ENCODE measurements at regions not wholly inside any gene's neighbourhood (a gene's known extent, or its start where the extent isn't known, plus 50 kb on each side); places are given as distances from the start of the nearest gene placed in this dataset.

DNA sequence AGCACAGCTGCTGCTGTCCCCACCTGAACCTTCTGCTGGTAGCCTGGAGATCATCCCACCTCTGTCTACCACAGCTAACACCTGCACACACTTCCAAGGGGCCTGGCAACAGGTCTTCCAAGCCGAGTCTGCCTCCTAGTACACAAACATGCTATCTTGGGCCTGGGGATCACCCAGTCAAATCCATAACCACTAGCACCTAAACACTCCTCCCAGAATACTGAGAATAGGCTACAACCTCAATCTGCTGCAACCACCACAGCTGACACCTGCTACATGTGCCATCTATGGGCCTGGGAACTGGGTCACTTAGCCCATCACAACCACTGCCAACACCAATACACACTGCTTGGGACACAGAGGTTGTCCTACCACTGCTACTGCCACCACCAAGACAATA, 362.8 kb upstream of the ARPP21 start:
- Histone ChIP-seq H3K27me3 (ENCODE audit: control insufficient read depth, extremely low read depth, insufficient read depth, low read length) (no peaks in the 10 kb centered on the region), H3K9me3 (ENCODE audit: control insufficient read depth, low read depth, low read length) (no peaks in the 10 kb centered on the region), H3K4me3 (ENCODE audit: control insufficient read depth in 2 of 3, extremely low read depth in 1 of 3, insufficient read depth in 2 of 3, low read depth in 1 of 3, low read length in 3 of 3) (no peak overlapping the region), H3K9ac (ENCODE audit: control insufficient read depth, extremely low read depth, insufficient read depth, low read length) (no peak overlapping the region), H3K4me1 (ENCODE audit: control insufficient read depth, extremely low read depth, insufficient read depth, low read length) (no peaks in the 10 kb centered on the region), H3K36me3 (ENCODE audit: control insufficient read depth in 2 of 2, extremely low read depth in 1 of 2, insufficient read depth in 2 of 2, low read length in 2 of 2) (no peaks in the 10 kb centered on the region), H3K4me2 (ENCODE audit: control insufficient read depth, extremely low read depth, insufficient read depth, low read depth, low read length) (no peak overlapping the region), H3K9me1 (ENCODE audit: control insufficient read depth, extremely low read depth, insufficient read depth, low read length) (no peaks in the 10 kb centered on the region), H3K79me2 (ENCODE audit: control insufficient read depth, insufficient read depth, low read length) (no peaks in the 10 kb centered on the region), H3K27ac (ENCODE audit: control insufficient read depth, insufficient read depth, low read length) (no peak overlapping the region), H4K20me1 (ENCODE audit: control insufficient read depth, extremely low read depth, insufficient read depth, low read length) (no peaks in the 10 kb centered on the region), H2AFZ (ENCODE audit: control insufficient read depth, low read length) (no peak overlapping the region)
- TF ChIP-seq, protein P1, sequence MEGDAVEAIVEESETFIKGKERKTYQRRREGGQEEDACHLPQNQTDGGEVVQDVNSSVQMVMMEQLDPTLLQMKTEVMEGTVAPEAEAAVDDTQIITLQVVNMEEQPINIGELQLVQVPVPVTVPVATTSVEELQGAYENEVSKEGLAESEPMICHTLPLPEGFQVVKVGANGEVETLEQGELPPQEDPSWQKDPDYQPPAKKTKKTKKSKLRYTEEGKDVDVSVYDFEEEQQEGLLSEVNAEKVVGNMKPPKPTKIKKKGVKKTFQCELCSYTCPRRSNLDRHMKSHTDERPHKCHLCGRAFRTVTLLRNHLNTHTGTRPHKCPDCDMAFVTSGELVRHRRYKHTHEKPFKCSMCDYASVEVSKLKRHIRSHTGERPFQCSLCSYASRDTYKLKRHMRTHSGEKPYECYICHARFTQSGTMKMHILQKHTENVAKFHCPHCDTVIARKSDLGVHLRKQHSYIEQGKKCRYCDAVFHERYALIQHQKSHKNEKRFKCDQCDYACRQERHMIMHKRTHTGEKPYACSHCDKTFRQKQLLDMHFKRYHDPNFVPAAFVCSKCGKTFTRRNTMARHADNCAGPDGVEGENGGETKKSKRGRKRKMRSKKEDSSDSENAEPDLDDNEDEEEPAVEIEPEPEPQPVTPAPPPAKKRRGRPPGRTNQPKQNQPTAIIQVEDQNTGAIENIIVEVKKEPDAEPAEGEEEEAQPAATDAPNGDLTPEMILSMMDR (optimal IDR thresholded peaks at IDR 0.05 in 1 of 3, IDR thresholded peaks at IDR 0.05 in 1 of 3, conservative IDR thresholded peaks at IDR 0.05 in 1 of 3; ENCODE audit: extremely low read depth in 1 of 3, insufficient read depth in 2 of 3, low read length in 3 of 3) = no peak
- no peak for TF ChIP-seq EZH2 (IDR thresholded peaks at IDR 0.05; ENCODE audit: low read length)
- dilution Hi-C loops (cut with MboI; ENCODE audit: extremely low pct_ligation_motif_present, low sequenced_read_pairs) = no loop called here
- DNase-seq (ENCODE audit: low read depth, low spot score) (no peak), FAIRE-seq (no peak)

DNA sequence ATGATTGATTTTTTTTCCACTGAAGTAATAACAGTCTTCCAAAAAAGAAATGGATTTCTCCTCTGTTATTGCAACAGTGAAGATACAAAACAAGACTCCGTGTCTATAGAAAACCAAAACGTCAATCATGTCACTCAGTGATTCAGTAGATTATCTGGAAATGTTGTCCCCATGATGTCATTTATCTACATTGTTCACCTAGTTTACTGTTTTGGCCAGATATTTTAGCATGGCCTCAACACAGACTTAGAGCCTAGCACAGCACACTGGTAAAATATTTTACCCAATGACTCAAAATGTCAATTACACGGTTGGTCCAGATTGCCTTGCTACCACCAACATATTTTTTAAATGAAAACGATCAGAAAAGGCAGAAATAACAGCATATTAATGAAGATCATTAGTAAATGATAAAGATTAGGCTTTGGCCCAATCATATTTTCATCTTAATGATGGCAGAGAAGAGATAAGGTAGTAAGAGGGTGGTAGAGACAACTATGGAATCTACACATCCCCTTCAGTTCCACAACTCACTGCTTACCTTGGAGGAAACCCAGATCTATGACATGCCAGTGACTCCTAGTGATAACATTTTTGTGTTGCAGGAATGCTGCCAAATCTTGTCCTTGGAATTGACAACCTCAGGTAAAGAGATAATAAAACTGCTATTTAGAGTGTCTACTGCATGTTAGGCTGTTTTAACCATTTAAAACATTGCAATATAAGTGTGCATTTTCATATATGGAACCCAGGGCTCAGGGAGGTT, 347.7 kb upstream of the ARPP21 start:
- TF ChIP-seq EZH2 (IDR thresholded peaks at IDR 0.05; ENCODE audit: low read length) = no peak
- TF ChIP-seq, protein P1 (optimal IDR thresholded peaks at IDR 0.05 in 1 of 3, IDR thresholded peaks at IDR 0.05 in 1 of 3, conservative IDR thresholded peaks at IDR 0.05 in 1 of 3; ENCODE audit: extremely low read depth in 1 of 3, insufficient read depth in 2 of 3, low read length in 3 of 3) = no peak
- no peaks in the 10 kb centered on the region for H3K9me3 ChIP-seq (ENCODE audit: control insufficient read depth, low read depth, low read length)
- dilution Hi-C loops (cut with MboI; ENCODE audit: extremely low pct_ligation_motif_present, low sequenced_read_pairs) = no loop called here
- no peaks in the 10 kb centered on the region for H3K9me1 ChIP-seq (ENCODE audit: control insufficient read depth, extremely low read depth, insufficient read depth, low read length)
- no peak overlapping the region for H2AFZ ChIP-seq (ENCODE audit: control insufficient read depth, low read length)
- FAIRE-seq = no peak
- no peak overlapping the region for H3K27ac ChIP-seq (ENCODE audit: control insufficient read depth, insufficient read depth, low read length)
- H3K79me2 ChIP-seq (ENCODE audit: control insufficient read depth, insufficient read depth, low read length) = no peaks in the 10 kb centered on the region
- no peak overlapping the region for H3K4me3 ChIP-seq (ENCODE audit: control insufficient read depth in 2 of 3, extremely low read depth in 1 of 3, insufficient read depth in 2 of 3, low read depth in 1 of 3, low read length in 3 of 3)
- no peak for DNase-seq (ENCODE audit: low read depth, low spot score)
- no peaks in the 10 kb centered on the region for H3K36me3 ChIP-seq (ENCODE audit: control insufficient read depth in 2 of 2, extremely low read depth in 1 of 2, insufficient read depth in 2 of 2, low read length in 2 of 2)
- H3K4me2 ChIP-seq (ENCODE audit: control insufficient read depth, extremely low read depth, insufficient read depth, low read depth, low read length) = no peak overlapping the region
- H4K20me1 ChIP-seq (ENCODE audit: control insufficient read depth, extremely low read depth, insufficient read depth, low read length) = no peaks in the 10 kb centered on the region
- no peaks in the 10 kb centered on the region for H3K4me1 ChIP-seq (ENCODE audit: control insufficient read depth, extremely low read depth, insufficient read depth, low read length)
- no peaks in the 10 kb centered on the region for H3K27me3 ChIP-seq (ENCODE audit: control insufficient read depth, extremely low read depth, insufficient read depth, low read length)
- no peak overlapping the region for H3K9ac ChIP-seq (ENCODE audit: control insufficient read depth, extremely low read depth, insufficient read depth, low read length)

Data from keratinocyte (primary cell).